HEK293 (cell line): ENCODE measurements at regions not wholly inside any gene's neighbourhood (a gene's known extent, or its start where the extent isn't known, plus 50 kb on each side); places are given as distances from the start of the nearest gene placed in this dataset.

ENCODE experiments used
- CTCF ChIA-PET: fragments of 350-600 bp; formaldehyde crosslinking; extraction: SDS; loops from one replicate; lab custom pipeline; 2021; ENCODE audit warnings: antibody characterized with exemption; lab: Yijun Ruan, JAX
- POLR2A ChIA-PET: fragments of 300-600 bp; formaldehyde crosslinking; extraction: SDS; loops from one replicate; lab custom pipeline; 2020; ENCODE audit warnings: antibody characterized with exemption, inconsistent platforms; lab: Yijun Ruan, JAX
- H3K27ac ChIP-seq: fragments of 200-500 bp; sonication (Bioruptor generic); 2 replicates; pipeline ENCODE4 v1.5.1; 2014; ENCODE audit warnings: low read depth, low read length, control low read depth, inconsistent platforms; ENCODE audit errors: extremely low read depth
- H3K36me3 ChIP-seq, 2 experiments: fragments of 200-500 bp in 1 of 2; sonication (Bioruptor generic) in 1 of 2; 1 replicate in 1 of 2; 2 replicates in 1 of 2; pipeline ENCODE4 v1.5.1; 2014 to 2017; ENCODE audit warnings: inconsistent platforms in 2 of 2, low read length in 2 of 2; ENCODE audit not compliant: control insufficient read depth in 2 of 2, insufficient read depth in 1 of 2
- H3K4me1 ChIP-seq: fragments of 200-500 bp; sonication (Bioruptor generic); 2 replicates; pipeline ENCODE4 v1.5.1; 2014; ENCODE audit warnings: mild to moderate bottlenecking, low read length, inconsistent platforms; ENCODE audit not compliant: control insufficient read depth, insufficient read depth
- H3K4me3 ChIP-seq: 2 replicates; pipeline ENCODE4 v1.5.1; 2011; ENCODE audit warnings: low read depth, mild to moderate bottlenecking, control low read depth, low read length, moderate library complexity
- H3K9me3 ChIP-seq: fragments of 200-500 bp; sonication (Bioruptor generic); 2 replicates; pipeline ENCODE4 v1.5.1; 2014; ENCODE audit warnings: low read depth, low read length, inconsistent platforms; ENCODE audit not compliant: control insufficient read depth, insufficient read depth
- HOXD13 ChIP-seq: sonication (generic); formaldehyde crosslinking; IDR thresholded peaks from 2 replicates; pipeline ENCODE4 v1.8.0; 2022; ENCODE audit warnings: missing genetic modification reagents, borderline replicate concordance
- KLF10 ChIP-seq: fragments of 450-650 bp; IDR thresholded peaks from 2 replicates; pipeline ENCODE4 v1.5.1; 2018; ENCODE audit warnings: missing biosample characterization, mild to moderate bottlenecking, missing genetic modification characterization
- PRDM10 ChIP-seq: fragments of 450-650 bp; formaldehyde crosslinking; IDR thresholded peaks from 2 replicates; pipeline ENCODE4 v1.5.1; 2016; ENCODE audit warnings: missing biosample characterization, missing genetic modification characterization
- SETDB1 ChIP-seq: IDR thresholded peaks from one replicate; pipeline ENCODE4 v1.6.1; 2017; ENCODE audit warnings: mild to moderate bottlenecking, low read length, moderate library complexity, mixed read lengths; ENCODE audit not compliant: insufficient read length
- TRIM28 ChIP-seq: IDR thresholded peaks from 2 replicates; pipeline ENCODE4 v1.6.1; 2011; ENCODE audit warnings: low read length, control low read depth, borderline replicate concordance
- ZBTB20 ChIP-seq: fragments of 450-650 bp; formaldehyde crosslinking; IDR thresholded peaks from 2 replicates; pipeline ENCODE4 v1.5.1; 2016; ENCODE audit warnings: missing biosample characterization, missing genetic modification characterization
- ZEB2 ChIP-seq: fragments of 450-650 bp; formaldehyde crosslinking; IDR thresholded peaks from 2 replicates; pipeline ENCODE4 v1.5.1; 2016; ENCODE audit warnings: missing biosample characterization, missing genetic modification characterization
- ZNF148 ChIP-seq: fragments of 450-650 bp; formaldehyde crosslinking; IDR thresholded peaks from 2 replicates; pipeline ENCODE4 v1.5.0; 2017; ENCODE audit warnings: missing biosample characterization, missing genetic modification characterization, borderline replicate concordance
- ZNF239 ChIP-seq: fragments of 450-650 bp; formaldehyde crosslinking; IDR thresholded peaks from 2 replicates; pipeline ENCODE4 v1.5.1; 2016; ENCODE audit warnings: missing biosample characterization, missing genetic modification characterization
- ZNF398 ChIP-seq: fragments of 450-650 bp; formaldehyde crosslinking; IDR thresholded peaks from 2 replicates; pipeline ENCODE4 v1.5.1; 2017; ENCODE audit warnings: missing biosample characterization, missing genetic modification characterization
- ZNF488 ChIP-seq: fragments of 450-650 bp; formaldehyde crosslinking; IDR thresholded peaks from 2 replicates; pipeline ENCODE4 v1.5.1; 2016; ENCODE audit warnings: missing biosample characterization, missing genetic modification characterization
- ZNF518A ChIP-seq: fragments of 450-650 bp; formaldehyde crosslinking; conservative IDR thresholded peaks from 2 replicates; pipeline ENCODE4 v1.5.1; 2016; ENCODE audit warnings: low read depth, missing biosample characterization, missing genetic modification characterization
- ZNF701 ChIP-seq: fragments of 450-650 bp; formaldehyde crosslinking; IDR thresholded peaks from 2 replicates; pipeline ENCODE4 v1.5.1; 2016; ENCODE audit warnings: missing biosample characterization, missing genetic modification characterization
- ZNF843 ChIP-seq: fragments of 450-650 bp; formaldehyde crosslinking; IDR thresholded peaks from 2 replicates; pipeline ENCODE4 v1.5.1; 2016; ENCODE audit warnings: missing biosample characterization, missing genetic modification characterization
- ZSCAN16 ChIP-seq: fragments of 450-650 bp; formaldehyde crosslinking; IDR thresholded peaks from 2 replicates; pipeline ENCODE4 v1.5.1; 2016; ENCODE audit warnings: missing biosample characterization, missing genetic modification characterization
- ZSCAN18 ChIP-seq: fragments of 450-650 bp; formaldehyde crosslinking; IDR thresholded peaks from 2 replicates; pipeline ENCODE4 v1.5.1; 2016; ENCODE audit warnings: missing biosample characterization, missing genetic modification characterization

- H3K27ac ChIP-seq = no peak overlapping the region
- no peak overlapping the region for H3K4me3 ChIP-seq
- H3K4me1 ChIP-seq = no peaks in the 10 kb centered on the region
- H3K36me3 ChIP-seq = no peaks in the 10 kb centered on the region
- ChIA-PET CTCF (interaction anchor here (0.7 kb wide), 1 partner anchor 19 kb away, joined by 3 read pairs; no protein-coding TSS in a partner anchor), POLR2A (no interaction called here)
- TF ChIP-seq ZNF701 (tag by site-specific recombination) = no peak
- TF ChIP-seq ZNF843 (tag by site-specific recombination) = no peak
- TF ChIP-seq ZNF518A (tag by site-specific recombination) = peak; percentile 34; the same call in 1 of the 2 replicates
- TF ChIP-seq ZEB2 (tag by site-specific recombination) = no peak
- TF ChIP-seq TRIM28 = peak; percentile 32; the same call in 1 of the 2 replicates
- TF ChIP-seq ZNF488 (tag by site-specific recombination) = no peak
- TF ChIP-seq ZSCAN16 (tag by site-specific recombination) = no peak
- no peak for TF ChIP-seq ZBTB20 (tag by site-specific recombination)
- TF ChIP-seq PRDM10 = no peak
- TF ChIP-seq ZNF239 (tag by site-specific recombination) = no peak
- no peak for TF ChIP-seq ZNF398
- TF ChIP-seq KLF10 (tag by site-specific recombination) = no peak
- TF ChIP-seq SETDB1 = peak; percentile 46
- H3K9me3 ChIP-seq = no peaks in the 10 kb centered on the region
Observed at GRCh38 chr2:215870088-215870490, 143.3 kb downstream of the MREG start.

- H3K4me1 ChIP-seq = no peaks in the 10 kb centered on the region
- POLR2A ChIA-PET = no interaction called here
- H3K36me3 ChIP-seq = no peaks in the 10 kb centered on the region
- H3K27ac ChIP-seq = no peak overlapping the region
- CTCF ChIA-PET = no interaction called here
- H3K4me3 ChIP-seq = no peak overlapping the region
- no peaks in the 10 kb centered on the region for H3K9me3 ChIP-seq
- no peak for TF ChIP-seq ZSCAN18 (tag by site-specific recombination)
- no peak for TF ChIP-seq ZNF148
- no peak for TF ChIP-seq HOXD13 (CRISPR knock-in tag)
Observed at GRCh38 chr2:215868846-215869543, 144.4 kb downstream of the MREG start.
